HepG2 (cell line): ENCODE measurements at regions not wholly inside any gene's neighbourhood (a gene's known extent, or its start where the extent isn't known, plus 50 kb on each side); places are given as distances from the start of the nearest gene placed in this dataset.

ENCODE experiments used
- SOX6 ChIP-seq, 2 experiments: fragments of 450-650 bp in 1 of 2; sonication (generic) in 1 of 2; formaldehyde crosslinking in 1 of 2; IDR thresholded peaks; 2 replicates each; pipeline versions ENCODE4 v1.4.0 to v1.6.1; 2017 to 2020; ENCODE audit warnings: antibody characterized with exemption in 1 of 2, mild to moderate bottlenecking in 1 of 2, missing genetic modification reagents in 1 of 2
- ZSCAN29 ChIP-seq: sonication (generic); formaldehyde crosslinking; conservative IDR thresholded peaks from 2 replicates; pipeline ENCODE4 v1.4.0; 2020; ENCODE audit warnings: mild to moderate bottlenecking, missing genetic modification reagents
- TF ChIP-seq, protein P1 (sequence below): fragments of 450-650 bp; IDR thresholded peaks from 2 replicates; pipeline ENCODE4 v1.6.1; 2016

DNA sequence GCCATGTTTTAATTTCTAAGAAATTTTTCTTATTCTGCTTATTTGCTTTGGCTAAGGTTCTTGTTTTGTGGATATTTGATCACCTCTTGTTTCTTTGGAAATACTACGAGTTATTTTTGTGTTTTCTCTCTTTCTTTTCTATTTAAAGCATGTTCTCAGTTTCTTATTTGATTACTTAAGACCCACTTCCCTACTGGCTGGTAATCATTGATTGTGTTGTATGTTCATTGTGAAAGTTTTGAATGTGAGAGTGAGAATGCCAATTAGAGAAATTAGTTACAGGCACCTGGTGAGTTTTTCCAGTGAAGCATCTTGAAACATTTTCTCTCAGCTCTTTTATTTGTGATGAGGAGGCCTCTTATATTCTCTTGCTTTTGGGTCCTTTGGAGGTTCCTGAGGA is 226.7 kb upstream of the MC4R start:
- TF ChIP-seq, protein P1, sequence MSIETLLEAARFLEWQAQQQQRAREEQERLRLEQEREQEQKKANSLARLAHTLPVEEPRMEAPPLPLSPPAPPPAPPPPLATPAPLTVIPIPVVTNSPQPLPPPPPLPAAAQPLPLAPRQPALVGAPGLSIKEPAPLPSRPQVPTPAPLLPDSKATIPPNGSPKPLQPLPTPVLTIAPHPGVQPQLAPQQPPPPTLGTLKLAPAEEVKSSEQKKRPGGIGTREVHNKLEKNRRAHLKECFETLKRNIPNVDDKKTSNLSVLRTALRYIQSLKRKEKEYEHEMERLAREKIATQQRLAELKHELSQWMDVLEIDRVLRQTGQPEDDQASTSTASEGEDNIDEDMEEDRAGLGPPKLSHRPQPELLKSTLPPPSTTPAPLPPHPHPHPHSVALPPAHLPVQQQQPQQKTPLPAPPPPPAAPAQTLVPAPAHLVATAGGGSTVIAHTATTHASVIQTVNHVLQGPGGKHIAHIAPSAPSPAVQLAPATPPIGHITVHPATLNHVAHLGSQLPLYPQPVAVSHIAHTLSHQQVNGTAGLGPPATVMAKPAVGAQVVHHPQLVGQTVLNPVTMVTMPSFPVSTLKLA = no peak
- TF ChIP-seq SOX6 (IDR thresholded peaks at IDR 0.05) (no peak), SOX6 (CRISPR knock-in tag; IDR thresholded peaks at IDR 0.05) (no peak), ZSCAN29 (no peak)
